IPS-20b (cell line): ENCODE measurements at regions not wholly inside any gene's neighbourhood (a gene's known extent, or its start where the extent isn't known, plus 50 kb on each side); places are given as distances from the start of the nearest gene placed in this dataset.

Source experiments
- H3K27ac ChIP-seq: one replicate; pipeline ENCODE4 v1.5.1; 2013; ENCODE audit warnings: low read length
- H3K27me3 ChIP-seq: 2 replicates; pipeline ENCODE4 v1.6.1; 2013; ENCODE audit warnings: mild to moderate bottlenecking, low read length, inconsistent platforms; ENCODE audit not compliant: insufficient read depth
- H3K36me3 ChIP-seq: 2 replicates; pipeline ENCODE4 v1.6.1; 2013; ENCODE audit warnings: low read depth, mild to moderate bottlenecking, inconsistent platforms, low read length, moderate library complexity; ENCODE audit not compliant: insufficient read depth
- H3K4me1 ChIP-seq: 2 replicates; pipeline ENCODE4 v1.6.1; 2013; ENCODE audit warnings: mild to moderate bottlenecking, control low read depth, inconsistent platforms, low read length, moderate library complexity; ENCODE audit not compliant: insufficient read depth
- H3K4me3 ChIP-seq: 2 replicates; pipeline ENCODE4 v1.5.1; 2013; ENCODE audit warnings: mild to moderate bottlenecking, low read length, inconsistent platforms
- H3K9ac ChIP-seq: 2 replicates; pipeline ENCODE4 v1.6.1; 2013; ENCODE audit warnings: low read depth, mild to moderate bottlenecking, inconsistent platforms, low read length, moderate library complexity
- H3K9me3 ChIP-seq: 2 replicates; pipeline ENCODE4 v1.6.1; 2013; ENCODE audit warnings: mild to moderate bottlenecking, low read depth, low read length, inconsistent platforms; ENCODE audit not compliant: insufficient read depth

DNA sequence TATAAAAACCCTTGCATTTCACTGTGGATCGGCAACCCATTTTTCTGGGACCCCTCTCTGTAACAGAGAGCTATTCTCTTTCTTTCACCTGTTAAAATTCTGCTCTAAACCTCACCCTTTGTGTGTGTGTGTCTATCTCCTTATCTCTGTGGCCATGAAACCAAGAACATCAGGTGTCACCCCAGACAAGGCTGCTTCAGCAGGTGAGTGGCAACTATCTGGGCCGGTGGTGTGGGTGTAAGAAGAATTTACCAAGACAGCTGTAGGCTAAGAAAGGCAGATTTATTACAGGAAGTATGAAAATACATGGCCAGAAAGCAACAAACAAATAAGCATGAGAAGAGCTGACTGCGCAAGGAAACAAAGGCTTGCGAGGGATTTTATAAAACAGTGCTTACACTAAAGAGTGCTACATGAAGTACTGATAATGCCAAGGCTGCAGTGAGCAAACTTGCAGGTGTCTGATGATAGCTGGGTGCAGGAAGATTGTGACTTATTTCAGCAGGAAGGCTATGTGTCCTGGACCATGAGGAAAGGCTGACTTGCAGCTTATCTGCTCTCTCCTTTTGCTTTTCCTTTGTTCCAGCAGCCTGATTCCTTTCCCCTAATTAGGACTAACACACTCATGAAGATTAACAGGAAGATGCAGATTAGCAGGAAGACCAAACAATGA lies 421.1 kb downstream of the PTH2R start:
- H3K9me3 ChIP-seq: peaks cover 16% of the 10 kb centered on the region
- no peaks in the 10 kb centered on the region for H3K36me3 ChIP-seq

DNA sequence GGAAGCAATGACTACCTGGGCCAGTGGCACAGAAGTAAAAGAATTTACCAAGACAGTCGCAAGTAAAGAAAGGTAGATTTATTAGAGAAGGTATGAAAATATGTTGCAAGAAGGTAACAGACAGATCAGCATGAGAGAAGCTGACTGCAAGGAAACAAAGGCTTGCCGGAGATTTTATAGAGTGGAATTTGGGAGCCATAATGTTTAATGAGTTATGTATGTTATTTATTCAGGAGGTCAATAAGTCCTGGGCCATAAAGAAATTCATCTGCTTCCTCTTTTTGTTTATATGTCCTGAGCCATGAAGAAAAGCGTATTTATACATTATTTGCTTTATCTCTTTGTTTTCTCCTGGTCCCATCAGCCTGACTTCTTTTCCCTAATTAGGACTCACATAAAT lies 423.6 kb downstream of the PTH2R start:
- H3K36me3 ChIP-seq: no peaks in the 10 kb centered on the region
- no peak overlapping the region for H3K9ac ChIP-seq
- H3K27ac ChIP-seq: no peak overlapping the region
- peaks cover 16% of the 10 kb centered on the region for H3K9me3 ChIP-seq
- peaks cover 4% of the 10 kb centered on the region; the same call in 1 of the 2 replicates for H3K4me1 ChIP-seq
- H3K27me3 ChIP-seq: no peaks in the 10 kb centered on the region
- H3K4me3 ChIP-seq: no peak overlapping the region

More for the DNA sequence above, 421.1 kb downstream of the PTH2R start:
- H3K27ac ChIP-seq: no peak overlapping the region
- peaks cover 4% of the 10 kb centered on the region; the same call in 1 of the 2 replicates for H3K4me1 ChIP-seq
- H3K9ac ChIP-seq: no peak overlapping the region
- H3K4me3 ChIP-seq: no peak overlapping the region
- H3K27me3 ChIP-seq: no peaks in the 10 kb centered on the region

DNA sequence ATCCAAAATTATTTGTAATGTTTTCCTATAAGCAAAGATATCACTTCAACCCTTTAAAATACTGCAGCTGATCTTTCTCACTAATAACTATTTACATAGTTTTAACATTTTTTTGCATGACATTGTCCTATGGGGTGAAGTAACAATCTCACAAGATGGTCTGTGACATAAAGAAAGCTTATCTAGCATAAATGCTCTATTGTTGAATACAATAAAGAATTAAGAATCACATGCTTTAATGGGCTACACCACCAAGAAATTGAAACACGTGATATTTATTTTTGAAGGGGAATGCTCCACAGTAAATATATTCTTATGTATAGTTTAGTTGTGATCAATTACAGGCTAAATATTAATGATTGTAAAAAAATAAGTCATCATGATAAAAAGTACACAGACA lies 441.1 kb downstream of the PTH2R start:
- Histone ChIP-seq H3K4me1 (peaks cover 3% of the 10 kb centered on the region; the same call in 1 of the 2 replicates), H3K4me3 (no peak overlapping the region), H3K27ac (no peak overlapping the region), H3K36me3 (no peaks in the 10 kb centered on the region), H3K9me3 (peaks cover 18% of the 10 kb centered on the region), H3K27me3 (no peaks in the 10 kb centered on the region), H3K9ac (no peak overlapping the region)

DNA sequence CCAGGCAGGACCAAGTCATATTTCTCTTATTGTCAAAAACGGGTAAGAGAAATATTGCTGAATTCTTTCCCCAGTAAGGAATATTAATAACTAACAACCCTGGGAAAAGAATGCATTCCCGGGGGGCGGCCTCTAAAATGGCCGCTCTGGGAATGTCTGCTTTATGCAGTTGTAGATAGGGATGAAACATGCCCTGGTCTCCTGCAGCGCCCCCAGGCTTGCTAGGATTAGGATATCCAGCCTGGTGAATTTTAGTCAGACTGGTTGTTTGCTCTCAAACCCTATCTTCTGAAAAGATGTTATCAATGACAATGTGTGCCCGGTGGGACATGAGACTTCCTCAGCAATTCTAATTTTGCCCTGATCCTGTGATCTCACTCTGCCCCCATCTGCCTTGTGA lies 448.1 kb downstream of the PTH2R start:
- no peak overlapping the region for H3K4me3 ChIP-seq
- no peaks in the 10 kb centered on the region for H3K27me3 ChIP-seq
- H3K9ac ChIP-seq: no peak overlapping the region
- peaks cover 20% of the 10 kb centered on the region for H3K9me3 ChIP-seq
- no peaks in the 10 kb centered on the region for H3K4me1 ChIP-seq
- H3K36me3 ChIP-seq: no peaks in the 10 kb centered on the region
- H3K27ac ChIP-seq: no peak overlapping the region

DNA sequence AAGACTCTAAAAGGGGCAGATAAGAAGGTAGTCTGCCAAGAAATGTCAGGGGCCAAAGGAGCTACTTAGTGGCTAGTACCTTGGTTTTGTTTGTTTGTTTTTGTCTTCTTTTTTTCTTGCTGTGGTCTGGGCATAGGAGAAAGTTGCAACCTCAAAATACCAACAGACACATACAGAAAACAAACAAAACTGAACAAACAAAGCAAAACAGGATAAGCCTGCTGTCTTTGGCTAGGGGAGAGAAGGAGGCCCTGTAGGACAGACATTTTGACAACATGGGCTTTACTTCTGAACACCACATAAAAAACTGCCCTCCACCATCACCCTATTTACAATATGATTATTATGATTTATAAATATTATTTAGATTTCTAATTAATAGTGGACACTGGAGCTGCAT lies 460.8 kb downstream of the PTH2R start:
- Histone ChIP-seq H3K4me1 (no peaks in the 10 kb centered on the region), H3K27ac (no peak overlapping the region), H3K36me3 (no peaks in the 10 kb centered on the region), H3K4me3 (no peak overlapping the region), H3K9ac (no peak overlapping the region), H3K27me3 (no peaks in the 10 kb centered on the region), H3K9me3 (peaks cover 3% of the 10 kb centered on the region; the same call in 1 of the 2 replicates)

DNA sequence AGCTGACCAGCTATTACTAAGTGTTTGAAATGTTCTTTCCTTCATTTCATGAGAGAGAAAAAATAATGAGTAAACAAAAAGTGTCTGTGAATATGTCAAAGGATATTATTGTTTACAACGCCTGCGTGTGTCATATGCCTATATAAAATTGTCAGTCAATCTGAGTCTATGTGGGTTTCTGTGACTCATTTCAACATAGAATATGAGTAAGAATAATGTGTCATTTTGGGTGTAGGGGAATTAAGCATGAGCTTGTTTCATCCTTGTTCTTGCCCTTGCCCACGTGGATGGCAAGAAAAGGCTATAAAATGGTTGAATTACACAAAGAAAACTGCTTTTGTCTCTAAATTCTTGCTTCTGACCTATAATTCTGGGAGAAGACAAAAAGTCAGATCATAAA lies 466.0 kb downstream of the PTH2R start:
- no peak overlapping the region for H3K4me3 ChIP-seq
- no peaks in the 10 kb centered on the region; the same call in 1 of the 2 replicates for H3K9me3 ChIP-seq
- no peaks in the 10 kb centered on the region for H3K27me3 ChIP-seq
- no peaks in the 10 kb centered on the region for H3K4me1 ChIP-seq
- H3K9ac ChIP-seq: no peak overlapping the region
- H3K36me3 ChIP-seq: no peaks in the 10 kb centered on the region
- H3K27ac ChIP-seq: no peak overlapping the region

DNA sequence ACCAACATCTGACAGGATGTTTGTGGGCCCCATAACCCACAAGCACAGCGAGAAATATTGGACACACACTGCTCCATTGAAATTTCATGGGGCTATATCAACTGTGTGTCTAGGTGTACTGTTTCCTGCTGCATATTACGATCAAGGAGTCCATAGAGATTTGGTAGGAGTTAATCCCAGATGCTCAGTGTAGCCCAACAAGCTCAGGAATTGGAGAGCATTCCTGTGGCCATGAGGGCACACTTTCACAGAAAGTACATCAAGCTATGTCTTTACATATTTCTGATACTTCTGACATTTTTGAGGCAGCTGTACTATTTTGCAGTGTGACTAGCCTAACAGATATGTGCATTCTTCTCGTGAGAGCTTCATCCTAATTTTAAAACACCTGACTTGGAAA lies 473.1 kb downstream of the PTH2R start:
- no peaks in the 10 kb centered on the region; the same call in 1 of the 2 replicates for H3K9me3 ChIP-seq
- no peak overlapping the region for H3K9ac ChIP-seq
- no peak overlapping the region for H3K4me3 ChIP-seq
- no peaks in the 10 kb centered on the region for H3K36me3 ChIP-seq
- H3K4me1 ChIP-seq: no peaks in the 10 kb centered on the region
- no peak overlapping the region for H3K27ac ChIP-seq
- no peaks in the 10 kb centered on the region for H3K27me3 ChIP-seq

DNA sequence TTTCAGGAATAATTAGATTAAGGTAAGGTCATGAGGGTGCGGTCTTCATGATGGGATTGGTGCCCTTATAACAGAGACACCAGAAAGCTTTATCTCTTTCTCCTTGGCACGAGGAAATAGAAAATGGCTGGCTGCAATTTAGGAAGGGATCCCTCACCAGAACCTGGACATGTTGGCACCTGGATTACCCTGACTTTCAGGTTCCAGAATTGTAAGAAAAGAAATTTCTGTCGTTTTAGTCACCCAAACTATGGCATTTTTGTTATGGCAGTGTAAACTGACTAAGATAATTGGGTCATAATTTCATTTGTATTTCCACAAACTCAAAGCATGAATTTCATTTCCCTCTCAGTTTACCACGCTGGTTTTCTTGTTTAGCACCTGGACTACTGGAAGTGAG lies 473.6 kb downstream of the PTH2R start:
- Histone ChIP-seq H3K4me1 (no peaks in the 10 kb centered on the region), H3K9me3 (no peaks in the 10 kb centered on the region; the same call in 1 of the 2 replicates), H3K27ac (no peak overlapping the region), H3K4me3 (no peak overlapping the region), H3K27me3 (no peaks in the 10 kb centered on the region), H3K9ac (no peak overlapping the region), H3K36me3 (no peaks in the 10 kb centered on the region)

DNA sequence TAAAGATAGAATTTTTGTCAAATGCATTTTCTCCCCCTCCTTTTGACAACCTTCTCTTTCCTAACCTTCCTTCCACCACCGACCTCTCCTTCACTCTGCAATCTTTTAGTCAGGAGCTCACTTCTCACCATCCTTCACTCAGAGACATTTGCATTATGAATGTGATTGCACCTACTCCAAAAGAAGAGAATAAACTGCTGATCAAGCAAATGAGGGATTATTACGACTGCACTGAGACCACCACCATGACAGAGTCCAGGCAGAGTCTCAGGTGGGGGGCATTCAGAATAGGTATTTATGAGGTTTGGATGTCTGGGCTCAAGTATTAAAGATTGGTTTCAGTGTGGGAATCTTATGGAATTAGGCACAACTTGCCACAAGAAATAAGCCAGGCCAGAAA lies 483.9 kb downstream of the PTH2R start:
- no peak overlapping the region for H3K9ac ChIP-seq
- no peak overlapping the region for H3K4me3 ChIP-seq
- no peaks in the 10 kb centered on the region for H3K9me3 ChIP-seq
- H3K27me3 ChIP-seq: no peaks in the 10 kb centered on the region
- H3K36me3 ChIP-seq: no peaks in the 10 kb centered on the region
- no peak overlapping the region for H3K27ac ChIP-seq
- H3K4me1 ChIP-seq: peaks cover 8% of the 10 kb centered on the region; the same call in 1 of the 2 replicates

DNA sequence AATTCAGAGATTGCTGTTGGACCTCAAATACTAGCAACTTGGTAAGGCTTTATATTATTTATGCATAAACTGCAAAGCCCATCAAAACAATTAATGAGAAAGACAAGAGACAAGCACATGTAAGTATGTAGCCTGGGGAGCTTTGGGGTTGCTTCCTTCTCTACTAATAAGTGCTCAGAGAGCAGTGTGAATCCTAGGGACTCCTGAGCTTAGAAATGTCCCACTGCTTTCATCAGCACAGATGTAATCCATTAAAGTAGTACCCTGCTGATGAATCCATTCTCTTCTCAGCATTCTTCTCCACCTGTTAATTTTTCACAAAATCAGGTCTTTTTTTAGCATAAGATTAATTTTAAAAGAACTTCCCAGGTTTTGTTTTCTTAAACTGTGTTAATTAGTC lies 485.6 kb downstream of the PTH2R start:
- no peaks in the 10 kb centered on the region for H3K9me3 ChIP-seq
- no peaks in the 10 kb centered on the region for H3K27me3 ChIP-seq

DNA sequence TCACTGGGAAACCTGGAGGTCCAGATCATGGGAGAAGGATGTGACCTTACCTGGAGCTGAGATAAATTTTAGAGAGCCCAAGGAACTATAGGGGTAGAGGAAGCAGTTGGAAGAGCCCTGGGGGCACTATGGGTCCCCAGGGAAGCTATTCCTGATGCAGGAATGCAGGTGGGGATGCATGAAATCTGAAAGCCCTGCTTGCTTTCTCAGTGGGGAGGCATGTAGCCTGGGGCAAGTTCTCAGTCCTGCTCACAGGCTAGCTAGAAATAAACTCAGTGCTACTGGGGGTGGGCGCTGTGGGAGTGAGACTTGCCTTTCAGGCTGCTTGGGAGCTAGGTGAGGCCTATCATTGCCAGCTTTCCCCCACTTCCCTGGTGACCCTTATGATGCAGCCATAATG lies 499.7 kb downstream of the PTH2R start:
- no peak overlapping the region for H3K27ac ChIP-seq
- no peak overlapping the region for H3K9ac ChIP-seq
- H3K4me1 ChIP-seq: peaks cover 10% of the 10 kb centered on the region; the same call in 1 of the 2 replicates
- peak overlapping the region; percentile 30; the same call in 1 of the 2 replicates for H3K4me3 ChIP-seq
- no peaks in the 10 kb centered on the region for H3K36me3 ChIP-seq
- no peaks in the 10 kb centered on the region for H3K9me3 ChIP-seq
- no peaks in the 10 kb centered on the region for H3K27me3 ChIP-seq

More for the DNA sequence above, 485.6 kb downstream of the PTH2R start:
- Histone ChIP-seq H3K36me3 (no peaks in the 10 kb centered on the region), H3K4me1 (peaks cover 8% of the 10 kb centered on the region; the same call in 1 of the 2 replicates), H3K4me3 (no peak overlapping the region), H3K27ac (no peak overlapping the region), H3K9ac (no peak overlapping the region)

DNA sequence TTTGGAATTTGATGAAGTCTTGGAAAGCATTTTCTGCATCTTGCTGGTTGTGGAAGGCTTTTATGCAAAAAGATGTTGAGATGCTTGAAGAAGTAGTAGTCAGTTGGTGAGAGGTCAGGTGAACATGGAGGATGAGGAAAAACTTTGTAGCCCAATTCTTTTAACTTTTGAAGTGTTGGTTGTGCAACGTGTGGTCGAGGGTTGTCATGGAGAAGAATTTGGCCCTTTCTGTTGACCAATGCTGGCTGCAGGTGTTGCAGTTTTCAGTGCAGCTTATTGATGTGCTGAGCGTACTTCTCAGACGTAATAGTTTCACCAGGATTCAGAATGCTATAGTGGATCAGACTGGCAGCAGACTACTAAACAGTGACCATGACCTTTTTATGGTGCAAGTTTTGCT lies 508.4 kb upstream of the MAP2 start:
- Histone ChIP-seq H3K27me3 (no peaks in the 10 kb centered on the region), H3K9me3 (no peaks in the 10 kb centered on the region), H3K4me1 (no peaks in the 10 kb centered on the region), H3K27ac (no peak overlapping the region), H3K9ac (no peak overlapping the region), H3K36me3 (no peaks in the 10 kb centered on the region), H3K4me3 (no peak overlapping the region)
